ENCODE measurements at regions not wholly inside any gene's neighbourhood (a gene's known extent, or its start where the extent isn't known, plus 50 kb on each side); places are given as distances from the start of the nearest gene placed in this dataset.

DNA sequence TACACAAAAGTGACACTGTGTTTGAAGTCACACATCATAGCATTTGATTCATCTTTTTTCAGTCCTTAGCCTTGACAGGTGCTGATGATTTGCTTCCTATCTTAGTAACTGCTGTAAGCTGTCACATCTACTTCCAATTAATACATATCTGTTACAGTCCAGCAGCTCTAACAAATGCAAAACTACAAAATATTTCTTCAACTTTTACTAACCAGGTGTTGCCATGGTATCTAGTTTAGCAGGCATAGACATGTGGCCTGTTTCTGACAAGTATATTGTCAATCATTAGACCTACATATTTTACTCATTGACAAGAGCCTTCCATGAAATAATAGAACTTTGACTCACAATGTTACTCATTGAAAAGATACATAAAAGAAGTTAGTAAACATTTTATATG lies 1159.7 kb downstream of the GRIK2 start (continued):
- TF ChIP-seq NFIC (IDR thresholded peaks at IDR 0.05; ENCODE audit: low read depth, low read length) (no peak), MTA2 (IDR thresholded peaks at IDR 0.05; ENCODE audit: low read depth) (peak; percentile 61), YY1 (IDR thresholded peaks at IDR 0.05; ENCODE audit: low read depth, low read length) (no peak), RELA (IDR thresholded peaks at IDR 0.05; ENCODE audit: borderline replicate concordance, partially characterized antibody) (no peak), ESRRA (IDR thresholded peaks at IDR 0.05; ENCODE audit: low read length) (no peak), TARDBP (IDR thresholded peaks at IDR 0.05; ENCODE audit: borderline replicate concordance) (no peak), EGR1 (IDR thresholded peaks at IDR 0.05; ENCODE audit: borderline replicate concordance in 1 of 2, low read depth in 2 of 2, low read length in 2 of 2) (no peak), PBX3 (IDR thresholded peaks at IDR 0.05; ENCODE audit: insufficient replicate concordance, low read depth, low read length) (no peak), NFYB (IDR thresholded peaks at IDR 0.05; ENCODE audit: insufficient read depth, low read depth, low read length) (no peak), ZSCAN29 (IDR thresholded peaks at IDR 0.05) (no peak), BMI1 (IDR thresholded peaks at IDR 0.05; ENCODE audit: borderline replicate concordance) (peak; percentile 62; the same call in 1 of the 2 replicates), ATF7 (IDR thresholded peaks at IDR 0.05; ENCODE audit: low read depth) (0 out of 2 replicates have a peak, but pooled peaks have one; percentile 16), TCF12 (IDR thresholded peaks at IDR 0.05; ENCODE audit: low read depth, low read length) (no peak), MXI1 (IDR thresholded peaks at IDR 0.05; ENCODE audit: low read depth, low read length) (no peak), ZNF384 (IDR thresholded peaks at IDR 0.05; ENCODE audit: borderline replicate concordance, low read depth, low read length) (no peak)
- TF ChIP-seq, protein P1, sequence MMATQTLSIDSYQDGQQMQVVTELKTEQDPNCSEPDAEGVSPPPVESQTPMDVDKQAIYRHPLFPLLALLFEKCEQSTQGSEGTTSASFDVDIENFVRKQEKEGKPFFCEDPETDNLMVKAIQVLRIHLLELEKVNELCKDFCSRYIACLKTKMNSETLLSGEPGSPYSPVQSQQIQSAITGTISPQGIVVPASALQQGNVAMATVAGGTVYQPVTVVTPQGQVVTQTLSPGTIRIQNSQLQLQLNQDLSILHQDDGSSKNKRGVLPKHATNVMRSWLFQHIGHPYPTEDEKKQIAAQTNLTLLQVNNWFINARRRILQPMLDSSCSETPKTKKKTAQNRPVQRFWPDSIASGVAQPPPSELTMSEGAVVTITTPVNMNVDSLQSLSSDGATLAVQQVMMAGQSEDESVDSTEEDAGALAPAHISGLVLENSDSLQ (IDR thresholded peaks at IDR 0.05): peak; percentile 34; the same call in 1 of the 2 replicates
- TF ChIP-seq, protein P2, sequence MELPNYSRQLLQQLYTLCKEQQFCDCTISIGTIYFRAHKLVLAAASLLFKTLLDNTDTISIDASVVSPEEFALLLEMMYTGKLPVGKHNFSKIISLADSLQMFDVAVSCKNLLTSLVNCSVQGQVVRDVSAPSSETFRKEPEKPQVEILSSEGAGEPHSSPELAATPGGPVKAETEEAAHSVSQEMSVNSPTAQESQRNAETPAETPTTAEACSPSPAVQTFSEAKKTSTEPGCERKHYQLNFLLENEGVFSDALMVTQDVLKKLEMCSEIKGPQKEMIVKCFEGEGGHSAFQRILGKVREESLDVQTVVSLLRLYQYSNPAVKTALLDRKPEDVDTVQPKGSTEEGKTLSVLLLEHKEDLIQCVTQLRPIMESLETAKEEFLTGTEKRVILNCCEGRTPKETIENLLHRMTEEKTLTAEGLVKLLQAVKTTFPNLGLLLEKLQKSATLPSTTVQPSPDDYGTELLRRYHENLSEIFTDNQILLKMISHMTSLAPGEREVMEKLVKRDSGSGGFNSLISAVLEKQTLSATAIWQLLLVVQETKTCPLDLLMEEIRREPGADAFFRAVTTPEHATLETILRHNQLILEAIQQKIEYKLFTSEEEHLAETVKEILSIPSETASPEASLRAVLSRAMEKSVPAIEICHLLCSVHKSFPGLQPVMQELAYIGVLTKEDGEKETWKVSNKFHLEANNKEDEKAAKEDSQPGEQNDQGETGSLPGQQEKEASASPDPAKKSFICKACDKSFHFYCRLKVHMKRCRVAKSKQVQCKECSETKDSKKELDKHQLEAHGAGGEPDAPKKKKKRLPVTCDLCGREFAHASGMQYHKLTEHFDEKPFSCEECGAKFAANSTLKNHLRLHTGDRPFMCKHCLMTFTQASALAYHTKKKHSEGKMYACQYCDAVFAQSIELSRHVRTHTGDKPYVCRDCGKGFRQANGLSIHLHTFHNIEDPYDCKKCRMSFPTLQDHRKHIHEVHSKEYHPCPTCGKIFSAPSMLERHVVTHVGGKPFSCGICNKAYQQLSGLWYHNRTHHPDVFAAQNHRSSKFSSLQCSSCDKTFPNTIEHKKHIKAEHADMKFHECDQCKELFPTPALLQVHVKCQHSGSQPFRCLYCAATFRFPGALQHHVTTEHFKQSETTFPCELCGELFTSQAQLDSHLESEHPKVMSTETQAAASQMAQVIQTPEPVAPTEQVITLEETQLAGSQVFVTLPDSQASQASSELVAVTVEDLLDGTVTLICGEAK (IDR thresholded peaks at IDR 0.05; ENCODE audit: borderline replicate concordance): no peak
- TF ChIP-seq, protein P3, sequence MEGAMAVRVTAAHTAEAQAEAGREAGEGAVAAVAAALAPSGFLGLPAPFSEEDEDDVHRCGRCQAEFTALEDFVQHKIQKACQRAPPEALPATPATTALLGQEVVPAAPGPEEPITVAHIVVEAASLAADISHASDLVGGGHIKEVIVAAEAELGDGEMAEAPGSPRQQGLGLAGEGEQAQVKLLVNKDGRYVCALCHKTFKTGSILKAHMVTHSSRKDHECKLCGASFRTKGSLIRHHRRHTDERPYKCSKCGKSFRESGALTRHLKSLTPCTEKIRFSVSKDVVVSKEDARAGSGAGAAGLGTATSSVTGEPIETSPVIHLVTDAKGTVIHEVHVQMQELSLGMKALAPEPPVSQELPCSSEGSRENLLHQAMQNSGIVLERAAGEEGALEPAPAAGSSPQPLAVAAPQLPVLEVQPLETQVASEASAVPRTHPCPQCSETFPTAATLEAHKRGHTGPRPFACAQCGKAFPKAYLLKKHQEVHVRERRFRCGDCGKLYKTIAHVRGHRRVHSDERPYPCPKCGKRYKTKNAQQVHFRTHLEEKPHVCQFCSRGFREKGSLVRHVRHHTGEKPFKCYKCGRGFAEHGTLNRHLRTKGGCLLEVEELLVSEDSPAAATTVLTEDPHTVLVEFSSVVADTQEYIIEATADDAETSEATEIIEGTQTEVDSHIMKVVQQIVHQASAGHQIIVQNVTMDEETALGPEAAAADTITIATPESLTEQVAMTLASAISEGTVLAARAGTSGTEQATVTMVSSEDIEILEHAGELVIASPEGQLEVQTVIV (IDR thresholded peaks at IDR 0.05; ENCODE audit: borderline replicate concordance, partially characterized antibody): no peak
